GM12872 (cell line): ENCODE measurements at regions not wholly inside any gene's neighbourhood (a gene's known extent, or its start where the extent isn't known, plus 50 kb on each side); places are given as distances from the start of the nearest gene placed in this dataset.

Experiments used
- TF ChIP-seq, protein P1 (sequence below): IDR thresholded peaks from 3 replicates; pipeline ENCODE4 v1.5.1; 2011; ENCODE audit warnings: low read depth, mild to moderate bottlenecking, low read length, moderate library complexity; ENCODE audit not compliant: insufficient read depth

- TF ChIP-seq, protein P1, sequence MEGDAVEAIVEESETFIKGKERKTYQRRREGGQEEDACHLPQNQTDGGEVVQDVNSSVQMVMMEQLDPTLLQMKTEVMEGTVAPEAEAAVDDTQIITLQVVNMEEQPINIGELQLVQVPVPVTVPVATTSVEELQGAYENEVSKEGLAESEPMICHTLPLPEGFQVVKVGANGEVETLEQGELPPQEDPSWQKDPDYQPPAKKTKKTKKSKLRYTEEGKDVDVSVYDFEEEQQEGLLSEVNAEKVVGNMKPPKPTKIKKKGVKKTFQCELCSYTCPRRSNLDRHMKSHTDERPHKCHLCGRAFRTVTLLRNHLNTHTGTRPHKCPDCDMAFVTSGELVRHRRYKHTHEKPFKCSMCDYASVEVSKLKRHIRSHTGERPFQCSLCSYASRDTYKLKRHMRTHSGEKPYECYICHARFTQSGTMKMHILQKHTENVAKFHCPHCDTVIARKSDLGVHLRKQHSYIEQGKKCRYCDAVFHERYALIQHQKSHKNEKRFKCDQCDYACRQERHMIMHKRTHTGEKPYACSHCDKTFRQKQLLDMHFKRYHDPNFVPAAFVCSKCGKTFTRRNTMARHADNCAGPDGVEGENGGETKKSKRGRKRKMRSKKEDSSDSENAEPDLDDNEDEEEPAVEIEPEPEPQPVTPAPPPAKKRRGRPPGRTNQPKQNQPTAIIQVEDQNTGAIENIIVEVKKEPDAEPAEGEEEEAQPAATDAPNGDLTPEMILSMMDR = no peak
These were observed 123.7 kb upstream of the KCTD7 start for GRCh38 chr7:66505009-66505408.

GRCh38 chr7:66505531-66506451, 122.9 kb upstream of the KCTD7 start:
- TF ChIP-seq, protein P1 = no peak

DNA sequence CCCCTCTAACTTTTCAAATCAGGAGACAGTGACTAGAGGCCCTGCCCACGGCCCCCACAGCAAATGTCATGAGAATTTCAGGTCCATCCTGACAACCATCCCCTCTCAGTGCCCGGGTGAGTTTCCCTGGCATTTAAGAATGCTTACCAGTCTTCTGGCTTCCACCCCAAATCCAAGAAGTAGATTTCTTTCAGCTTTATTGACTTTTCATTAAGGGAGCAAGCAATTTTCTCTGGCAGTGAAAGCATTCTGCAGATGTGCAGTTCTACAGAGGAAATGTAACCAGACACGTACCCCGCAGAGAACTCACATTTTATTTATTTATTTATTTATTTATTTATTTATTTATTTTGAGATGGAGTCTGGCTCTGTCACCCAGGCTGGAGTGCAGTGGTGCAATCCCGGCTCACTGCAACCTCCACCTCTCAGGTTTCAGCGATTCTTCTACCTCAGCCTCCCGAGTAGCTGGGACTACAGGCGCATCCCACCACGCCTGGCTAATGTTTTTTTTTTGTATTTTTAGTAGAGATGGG, 120.9 kb upstream of the KCTD7 start:
- TF ChIP-seq, protein P1 = no peak

GRCh38 chr7:66508431-66508830, 120.2 kb upstream of the KCTD7 start:
- TF ChIP-seq, protein P1 = no peak

GRCh38 chr7:66514050-66514449, 114.6 kb upstream of the KCTD7 start:
- TF ChIP-seq, protein P1 = no peak

DNA sequence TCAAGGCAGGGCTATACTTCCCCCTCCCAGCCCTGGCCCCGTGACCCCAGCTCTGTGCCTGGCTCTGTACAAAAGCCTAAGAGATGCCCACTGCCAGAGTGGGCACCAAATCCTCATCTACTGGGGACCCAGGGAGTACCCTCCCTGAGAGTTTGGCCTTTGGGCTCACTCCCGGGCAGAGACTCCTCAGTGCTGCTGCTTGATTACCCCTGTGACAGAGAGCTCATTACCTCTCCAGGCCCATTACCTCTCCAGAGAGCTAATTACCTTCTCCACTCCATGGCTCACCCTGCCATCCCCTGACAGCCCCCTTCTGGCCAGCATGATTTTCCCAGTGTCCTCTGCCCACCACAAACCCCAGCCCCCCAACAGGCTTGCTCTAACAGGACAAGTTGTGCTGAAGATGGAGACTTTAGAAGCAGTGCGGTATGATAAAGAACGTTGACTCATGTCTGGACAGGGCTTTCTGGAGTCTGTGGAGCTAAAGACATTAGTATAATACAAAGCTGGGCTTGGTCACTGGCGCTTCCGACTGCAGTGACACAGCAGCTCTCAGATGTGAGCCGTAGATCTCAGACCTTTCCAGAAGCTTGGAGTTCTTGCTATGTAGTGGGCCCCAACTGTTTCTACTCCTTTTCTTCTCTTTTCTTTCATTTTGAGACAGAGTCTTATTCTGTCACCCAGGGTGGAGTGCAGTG, 111.3 kb upstream of the KCTD7 start:
- TF ChIP-seq, protein P1 = no peak

- TF ChIP-seq, protein P1 = no peak
These were observed 110.5 kb upstream of the KCTD7 start for GRCh38 chr7:66518151-66518691.
